HG03558 (cell line): ENCODE measurements at regions not wholly inside any gene's neighbourhood (a gene's known extent, or its start where the extent isn't known, plus 50 kb on each side); places are given as distances from the start of the nearest gene placed in this dataset.

ENCODE experiments used
- ATAC-seq: cut with Tn5 transposase; IDR thresholded peaks from one replicate; pipeline ENCODE4 v1.9.1; 2021; ENCODE audit warnings: moderate number of reproducible peaks; ENCODE audit not compliant: unreplicated experiment; ENCODE audit errors: extremely low read depth

DNA sequence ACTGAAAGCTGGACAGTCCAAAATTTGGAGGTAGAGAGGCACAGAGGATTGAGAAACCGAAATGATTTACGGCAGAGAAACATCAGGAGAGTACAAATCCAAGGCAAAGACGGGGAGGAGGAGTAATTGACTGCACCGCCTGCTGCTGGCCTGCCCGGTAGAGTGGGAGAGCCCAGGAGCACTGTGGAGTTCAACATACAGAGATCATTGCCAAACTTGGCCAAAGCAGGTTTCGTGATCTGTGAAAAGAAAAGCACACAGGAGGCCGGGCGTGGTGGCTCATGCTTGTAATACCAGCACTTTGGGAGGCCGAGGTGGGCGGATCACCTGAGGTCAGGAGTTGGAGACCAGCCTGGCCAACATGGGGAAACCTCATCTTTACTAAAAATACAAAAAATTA, 306.0 kb upstream of the PFKP start:
- ATAC-seq, result no peak

DNA sequence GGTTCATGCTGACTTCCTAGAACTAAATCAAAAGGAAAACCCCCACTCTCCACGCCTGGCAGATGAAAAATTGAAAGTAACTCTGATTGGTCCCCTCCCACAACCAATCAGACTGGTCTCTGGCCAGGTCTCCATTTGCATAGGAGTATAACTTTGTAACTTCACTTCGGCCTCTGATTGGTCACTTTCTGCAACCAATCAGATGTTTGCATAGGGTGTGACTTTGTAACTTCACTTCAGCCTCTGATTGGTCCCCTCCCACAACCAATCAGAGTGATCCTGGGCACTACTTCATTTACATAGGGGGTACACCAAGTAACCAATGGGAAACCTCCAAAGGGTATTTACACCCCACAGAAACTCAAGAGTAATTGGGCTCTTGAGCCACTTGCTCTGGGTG, 306.6 kb upstream of the PFKP start:
- ATAC-seq, result no peak

DNA sequence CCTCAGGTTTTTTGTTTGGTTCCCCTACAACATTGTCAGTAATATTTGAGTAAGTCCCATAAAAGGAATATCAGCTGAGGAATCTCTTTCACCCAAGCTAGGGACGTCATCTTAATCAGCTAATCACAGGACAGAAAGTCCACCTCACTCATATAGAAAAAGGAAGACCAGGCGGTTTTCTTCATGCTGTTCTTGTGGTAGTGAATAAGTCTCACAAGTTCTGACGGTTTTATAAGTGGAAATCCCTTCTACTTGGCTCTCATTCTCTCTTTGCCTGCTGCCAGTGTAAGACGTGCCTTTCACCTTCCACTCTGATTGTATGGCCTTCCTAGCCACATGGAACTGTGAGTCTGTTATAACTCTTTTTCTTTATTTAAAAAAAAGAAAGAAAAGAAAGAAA, 308.1 kb upstream of the PFKP start:
- ATAC-seq, result no peak

DNA sequence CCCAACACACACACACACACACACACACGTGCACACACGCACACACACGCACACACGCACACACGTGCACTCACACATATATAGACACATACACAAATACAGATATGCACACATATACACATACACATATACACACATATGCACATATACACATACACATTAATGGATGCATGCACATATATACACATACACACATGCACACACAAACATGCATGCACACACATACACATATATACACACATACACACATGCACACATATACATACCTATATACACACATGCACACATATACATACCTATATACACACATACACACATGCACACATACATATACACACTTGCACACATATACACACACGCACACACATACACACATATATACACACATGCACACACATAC, 312.4 kb upstream of the PFKP start:
- no peak for ATAC-seq

DNA sequence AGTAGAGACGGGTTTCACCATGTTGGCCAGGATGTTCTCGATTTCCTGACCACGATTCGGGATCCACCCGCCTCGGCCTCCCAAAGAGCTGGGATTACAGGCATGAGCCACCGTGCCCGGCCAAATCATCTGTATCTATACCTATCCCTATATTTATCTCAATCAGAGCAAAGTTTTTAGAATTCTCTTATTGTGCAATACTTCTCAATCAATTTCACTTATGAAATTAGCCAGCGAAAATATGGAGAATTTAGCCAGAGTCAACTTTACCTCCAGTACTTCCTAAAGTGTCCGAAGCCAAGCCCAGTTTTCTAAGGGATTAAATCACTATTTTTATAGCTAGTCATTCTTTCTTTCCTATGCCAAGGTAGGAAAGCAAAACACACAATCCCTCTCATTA, 319.1 kb upstream of the PFKP start:
- ATAC-seq, result no peak

DNA sequence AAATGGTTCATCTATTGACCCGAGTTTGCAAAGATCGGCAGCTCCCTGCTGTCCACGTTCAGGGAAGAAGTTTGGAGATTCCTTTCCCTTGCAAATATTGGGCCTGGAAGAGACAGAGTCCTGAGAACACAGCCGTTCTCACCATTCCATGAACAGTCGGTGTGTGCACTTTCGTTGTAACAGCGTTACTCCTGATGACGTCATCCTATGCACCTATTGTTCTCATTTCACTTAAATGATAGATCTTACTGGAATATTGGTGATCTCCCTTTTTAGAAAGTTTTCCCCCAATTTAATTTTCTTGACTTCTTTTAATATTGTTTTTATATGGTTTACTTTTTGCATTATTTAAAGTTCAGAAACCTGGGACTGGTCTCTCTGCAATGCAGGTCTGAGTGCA, 320.7 kb upstream of the PFKP start:
- ATAC-seq, result no peak

DNA sequence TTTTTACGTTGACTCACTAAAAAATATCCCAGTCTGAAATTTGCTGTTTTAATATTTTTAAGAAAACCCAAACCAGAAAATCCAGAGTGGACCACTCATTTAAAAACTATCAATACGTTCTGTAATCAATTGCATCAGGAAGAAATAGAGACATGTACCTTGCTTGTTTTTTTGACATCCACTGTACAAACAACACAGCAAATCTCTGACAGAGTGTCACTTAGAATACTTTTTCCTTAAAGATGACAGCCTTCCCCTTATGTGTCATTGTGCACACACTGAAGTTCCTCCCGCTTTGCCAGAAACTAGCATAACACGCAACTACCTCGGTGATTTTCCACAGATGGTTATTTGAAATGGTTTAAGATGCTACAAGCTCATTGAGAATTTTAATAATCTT, 321.7 kb upstream of the PFKP start:
- ATAC-seq, result no peak

DNA sequence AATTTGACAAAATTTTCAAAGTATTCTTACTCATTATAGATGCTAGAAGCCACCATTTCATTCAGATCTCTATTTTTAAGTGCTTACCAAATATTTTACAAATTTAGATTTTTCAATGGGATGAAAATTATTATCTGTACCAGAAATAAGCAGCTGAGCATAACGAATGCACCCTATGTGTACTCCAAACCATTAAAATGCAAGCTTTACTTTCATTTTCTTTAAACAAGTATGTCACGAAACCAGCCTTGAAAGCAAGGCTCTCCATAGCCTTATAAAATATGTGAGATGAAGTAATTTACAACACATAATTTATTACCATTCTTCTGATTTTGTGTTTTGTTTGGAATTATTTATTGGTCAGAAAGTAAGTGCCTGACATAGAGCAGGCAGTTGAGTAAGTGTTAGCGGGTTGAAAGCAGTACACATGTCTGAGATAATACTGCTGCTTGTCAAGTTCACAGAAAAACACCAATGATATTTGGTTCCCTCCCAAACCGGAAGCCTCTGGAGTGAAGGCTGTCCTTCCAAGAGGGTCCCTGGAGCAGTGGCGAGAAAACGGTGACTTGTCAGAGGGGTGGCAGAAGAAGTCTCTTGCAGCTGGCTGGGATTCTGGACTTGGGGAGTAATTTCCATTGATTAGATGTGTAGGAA, 322.7 kb upstream of the PFKP start:
- ATAC-seq, result no peak

DNA sequence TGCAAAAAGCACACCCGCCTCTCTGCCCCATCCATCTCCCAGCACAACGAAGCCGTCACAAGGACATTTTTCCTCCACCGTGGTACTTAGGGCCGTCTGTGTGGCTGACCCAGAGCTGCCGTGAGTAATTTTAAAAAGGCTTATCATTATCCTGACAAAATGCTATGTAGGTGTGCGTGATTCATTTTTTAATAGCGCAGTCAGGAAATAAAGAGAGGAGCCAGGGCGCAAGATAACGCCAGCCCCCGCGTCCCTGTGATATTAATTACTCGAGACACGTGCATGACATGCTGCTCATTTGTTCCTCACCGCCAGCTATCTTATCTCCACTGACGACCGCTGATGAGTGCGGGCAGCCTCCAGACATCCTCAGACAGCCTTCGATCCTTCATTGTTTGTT, 332.7 kb upstream of the PFKP start:
- no peak for ATAC-seq

DNA sequence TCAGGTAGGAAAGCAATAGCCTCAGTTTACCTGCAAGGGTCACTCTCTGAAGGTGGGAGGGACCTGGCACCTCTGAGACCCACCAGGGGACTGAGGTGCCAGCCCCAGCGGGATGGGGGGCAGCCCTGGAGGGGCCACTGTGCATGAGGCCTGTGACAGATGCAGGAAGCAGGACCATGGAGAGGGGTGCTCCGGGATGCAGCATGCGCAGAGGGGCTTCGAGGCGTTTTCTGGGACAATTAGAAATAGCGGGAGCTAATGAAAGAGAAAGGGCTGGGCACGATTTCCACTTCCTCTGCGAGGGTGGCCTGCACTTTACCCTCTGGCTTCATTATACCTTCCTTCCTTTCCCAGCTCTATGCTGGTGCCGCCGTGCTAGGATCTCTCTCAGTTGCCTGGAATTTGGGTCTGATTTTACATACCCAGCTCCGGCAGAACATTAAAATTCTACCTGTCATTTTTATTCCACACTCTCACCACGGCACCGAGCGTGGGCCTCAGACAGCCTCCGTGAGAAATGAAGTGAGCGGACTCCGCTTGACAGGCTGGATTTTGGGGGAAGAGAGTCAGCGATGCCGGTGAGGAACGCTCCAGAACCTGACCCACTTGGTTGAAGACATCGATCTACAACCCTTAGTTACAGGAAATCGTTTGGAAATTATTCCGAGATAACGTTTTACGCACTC, 333.9 kb upstream of the PFKP start:
- ATAC-seq, result no peak

DNA sequence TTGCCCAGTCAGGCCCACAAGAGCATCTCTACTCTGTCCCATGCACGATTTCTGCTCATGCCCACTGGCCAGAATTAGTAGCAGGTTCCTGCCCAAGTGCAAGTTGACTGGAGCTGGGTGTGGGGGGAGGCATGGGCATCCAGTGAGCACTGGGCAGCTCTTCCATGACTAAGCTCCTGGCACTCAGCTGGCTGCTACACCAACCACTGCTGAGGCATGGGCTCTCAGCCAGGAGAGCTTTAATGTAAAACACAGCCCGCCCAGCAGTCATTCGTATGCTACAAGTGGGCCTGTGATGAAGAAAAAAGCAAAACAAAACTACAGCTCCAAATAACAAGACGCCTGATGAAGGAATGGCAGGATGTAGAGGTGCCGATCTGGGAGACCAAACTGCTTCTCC, 335.4 kb upstream of the PFKP start:
- ATAC-seq, result no peak

DNA sequence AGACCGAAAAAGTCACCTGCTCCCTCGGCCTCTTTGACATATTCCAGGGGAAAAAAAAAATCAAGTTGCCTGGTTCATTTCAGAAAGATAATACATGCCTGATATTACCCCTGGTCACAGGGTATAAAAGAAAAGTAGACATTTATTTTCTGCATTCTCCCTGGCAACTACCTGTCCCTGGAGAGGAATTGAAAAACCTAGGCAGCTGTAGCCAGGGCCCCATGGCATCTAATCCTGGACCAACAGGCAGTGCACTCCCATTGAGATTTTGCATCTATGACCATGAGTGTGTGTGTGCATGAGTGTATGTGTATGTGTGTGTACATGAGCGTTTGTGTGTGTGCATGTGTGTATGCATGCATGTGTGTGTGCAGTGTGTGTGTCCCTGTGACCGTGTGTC, 338.2 kb upstream of the PFKP start:
- no peak for ATAC-seq

DNA sequence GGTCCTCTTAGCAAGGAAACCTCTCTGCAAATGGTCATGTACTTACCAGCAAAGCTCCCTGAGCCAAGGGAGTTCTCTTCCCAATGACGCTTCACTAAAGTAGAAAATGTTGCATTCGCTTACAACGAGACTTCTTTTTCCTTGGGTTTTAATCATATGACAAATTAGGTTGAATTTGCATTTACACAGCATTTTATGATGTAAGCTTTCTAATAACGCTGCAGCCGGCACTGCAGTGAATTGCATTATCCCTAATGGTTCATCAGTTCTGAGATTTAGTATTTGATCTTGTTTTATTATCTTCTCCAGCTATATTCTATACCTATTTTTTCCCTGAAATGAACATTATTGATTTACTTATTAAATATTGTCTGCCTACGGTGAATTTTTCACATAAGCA, 339.3 kb upstream of the PFKP start:
- no peak for ATAC-seq

DNA sequence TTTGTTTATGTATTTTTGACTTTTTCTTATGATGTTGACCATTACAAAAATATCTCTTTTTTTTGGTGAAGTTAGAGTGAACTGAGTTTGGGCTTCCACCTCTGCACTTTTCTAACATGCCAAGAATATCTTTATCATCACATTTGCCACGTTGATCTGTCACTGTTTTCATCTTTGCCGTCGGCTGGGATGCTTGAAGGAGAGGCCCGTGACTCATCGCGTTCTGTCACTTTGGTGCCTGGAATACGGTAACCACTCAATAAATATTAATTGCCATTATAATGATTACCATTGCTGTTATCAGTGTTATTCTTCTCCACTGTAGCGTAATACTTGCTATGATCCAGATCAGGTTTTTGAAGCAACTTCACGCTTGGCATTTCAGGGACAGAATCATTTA, 350.8 kb upstream of the PFKP start:
- ATAC-seq, result no peak

DNA sequence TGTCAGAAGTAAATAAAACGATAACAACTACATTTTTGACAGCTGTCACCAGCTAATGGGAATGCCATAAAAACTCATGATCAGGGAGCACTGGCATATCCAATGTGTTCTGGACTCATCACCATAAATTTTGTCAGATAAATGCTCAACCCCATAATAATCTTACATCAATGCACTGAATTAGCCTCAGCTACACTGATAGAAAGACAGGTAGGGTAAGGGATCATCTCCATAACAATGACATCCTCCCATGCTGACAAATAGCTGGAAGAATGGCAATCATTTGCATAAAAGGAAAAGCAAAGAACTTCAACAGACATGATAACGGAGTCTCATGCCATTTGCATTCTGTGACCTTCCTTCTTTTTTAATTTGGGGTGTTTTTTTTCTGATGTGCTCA, 352.8 kb upstream of the PFKP start:
- no peak for ATAC-seq

DNA sequence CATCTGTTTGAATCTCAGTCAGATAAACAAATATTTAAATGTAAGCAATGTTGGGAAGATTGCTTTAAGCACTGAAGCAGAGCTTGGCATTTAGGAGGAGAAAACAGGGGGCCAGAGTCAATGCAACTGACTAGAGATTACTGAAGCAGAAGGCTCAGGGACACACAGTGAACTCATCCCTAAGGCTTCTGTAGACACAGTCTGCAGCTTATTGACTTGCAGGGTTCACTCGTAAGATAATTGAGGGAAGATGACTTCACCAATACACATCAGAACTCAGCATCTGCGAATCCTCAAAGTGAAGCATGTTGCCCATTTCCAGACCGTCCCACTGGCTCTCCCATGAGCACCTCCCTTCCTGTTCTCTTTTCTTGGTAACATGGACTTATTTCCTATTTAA, 363.4 kb upstream of the PFKP start:
- ATAC-seq, result no peak

DNA sequence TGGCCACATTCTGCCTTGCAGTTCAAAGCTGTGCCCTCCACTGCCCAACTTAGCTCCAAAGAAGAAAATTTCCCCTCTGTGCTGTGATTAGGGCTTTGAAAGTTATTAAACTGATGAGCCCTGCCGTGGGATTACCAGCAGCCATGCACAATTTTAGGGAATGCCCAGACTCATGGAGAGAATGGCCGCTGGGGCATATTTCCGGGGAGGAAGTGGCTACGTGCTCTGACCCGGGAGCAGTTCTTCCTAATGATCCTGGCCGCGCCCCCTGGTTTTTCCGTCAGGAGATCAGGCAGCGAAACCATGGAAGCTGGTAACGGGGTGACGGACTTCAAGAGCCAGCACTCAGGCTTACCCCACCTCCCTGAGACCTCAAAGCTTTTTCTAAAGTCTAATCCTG, 365.5 kb upstream of the PFKP start:
- no peak for ATAC-seq

DNA sequence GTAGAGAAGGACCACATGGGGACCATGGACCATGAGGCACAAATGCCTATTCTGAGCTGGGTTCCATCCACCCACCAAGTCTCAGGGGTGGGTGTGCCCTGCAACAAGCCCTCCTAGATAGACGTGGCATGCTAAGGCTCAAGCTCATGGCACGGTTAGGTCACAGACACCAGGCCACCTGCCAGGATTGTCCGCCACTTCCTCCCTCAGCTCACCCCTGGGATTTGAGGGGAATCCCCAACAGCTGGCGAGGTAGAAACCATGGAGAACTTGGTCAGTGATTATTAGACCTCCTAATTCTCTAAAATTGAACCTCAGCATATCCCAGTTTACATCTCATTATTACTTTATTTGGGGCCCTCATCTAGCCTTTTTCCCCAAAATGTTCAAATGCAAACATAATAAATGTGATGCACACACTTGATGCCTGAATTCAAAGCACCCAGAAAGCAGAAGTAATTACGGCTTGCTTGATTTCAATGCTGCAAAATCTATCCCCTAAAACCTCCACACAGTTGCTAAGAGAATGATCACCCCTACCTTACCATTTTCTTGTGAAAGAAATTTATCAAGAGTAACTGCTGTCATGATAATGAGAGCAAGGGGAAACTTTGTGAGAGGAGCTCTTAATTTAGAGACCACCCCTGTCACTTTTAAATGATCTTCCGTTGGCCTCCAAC, 366.6 kb upstream of the PFKP start:
- ATAC-seq, result no peak

DNA sequence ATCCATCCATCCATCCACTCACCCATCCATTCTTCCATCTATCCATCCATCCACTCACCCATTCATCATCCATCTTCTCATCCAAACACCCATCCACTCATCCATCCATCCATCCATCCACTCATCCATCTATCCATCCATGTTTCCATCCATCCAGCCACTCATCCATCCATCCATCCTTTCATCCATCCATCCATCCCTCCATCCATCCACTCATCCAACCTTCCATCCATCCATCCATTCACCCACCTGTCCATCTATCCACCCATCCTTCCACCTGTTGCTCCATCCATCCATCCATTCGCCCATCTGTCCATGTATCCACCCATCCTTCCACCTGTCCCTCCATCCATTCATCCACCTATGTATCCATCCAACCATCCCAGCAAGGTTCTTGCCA, 378.4 kb upstream of the PFKP start:
- no peak for ATAC-seq

DNA sequence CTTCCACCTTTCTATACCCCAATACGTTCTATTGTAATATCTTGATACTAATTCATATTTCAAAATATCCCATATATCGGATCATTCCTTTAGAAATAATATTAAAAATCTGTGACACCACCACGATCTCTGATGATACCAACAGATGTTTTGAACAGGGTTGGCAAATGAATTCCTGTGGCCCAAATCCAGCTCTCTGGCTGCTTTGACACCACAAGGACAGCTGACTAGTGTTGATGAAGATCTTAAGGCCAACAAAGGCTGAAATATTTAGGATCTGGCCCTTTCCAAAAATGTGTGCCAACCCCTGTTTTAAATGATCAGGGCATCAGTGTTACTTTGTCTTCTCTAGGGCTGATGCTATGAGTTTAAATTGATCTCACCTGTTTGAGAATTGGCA, 380.7 kb upstream of the PFKP start:
- no peak for ATAC-seq

DNA sequence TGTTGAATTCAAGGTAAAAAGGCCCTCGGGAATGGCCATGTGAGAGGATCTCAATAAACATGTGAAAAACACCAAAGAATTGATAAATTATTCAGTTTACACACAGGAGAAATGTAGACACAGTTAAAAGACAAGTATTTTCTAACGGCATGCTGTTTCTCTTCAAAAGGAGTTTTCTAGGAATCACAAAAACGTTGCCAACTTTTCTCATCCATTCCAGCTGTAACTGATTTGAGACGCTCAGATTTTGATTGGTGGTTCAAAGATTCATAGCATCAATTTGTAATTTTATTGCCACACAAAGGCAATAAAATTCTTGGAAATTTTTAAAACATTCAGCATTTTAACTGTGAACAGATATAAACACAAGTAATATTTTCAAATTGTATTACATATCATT, 384.9 kb upstream of the PFKP start:
- ATAC-seq, result no peak

DNA sequence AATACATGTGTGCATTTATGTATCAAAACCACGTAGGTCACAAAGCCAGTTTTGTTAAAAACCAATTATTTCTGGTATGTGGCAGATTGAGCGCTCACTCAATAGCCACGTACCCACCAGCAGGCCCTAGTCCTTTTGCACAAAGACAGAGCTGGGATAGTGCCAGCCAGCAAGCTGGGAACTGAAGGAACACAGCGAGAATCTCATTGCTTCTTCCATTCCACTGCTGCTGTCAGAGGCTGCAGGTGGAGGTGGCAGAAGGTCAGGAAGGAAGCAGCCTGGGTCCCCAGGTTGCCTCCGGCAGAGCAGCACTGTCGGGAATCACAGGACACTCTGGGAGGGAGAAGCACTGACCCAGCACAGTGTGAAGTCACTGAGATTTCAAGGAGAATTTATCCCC, 385.5 kb upstream of the PFKP start:
- no peak for ATAC-seq
